Kidney (tissue), 13 donors: ENCODE measurements at regions not wholly inside any gene's neighbourhood (a gene's known extent, or its start where the extent isn't known, plus 50 kb on each side); places are given as distances from the start of the nearest gene placed in this dataset.

ENCODE experiments used
- DNase-seq, 5 donors: peaks; one replicate each; pipeline ENCODE4 v3.0.0-alpha.2; 2013 to 2020
- FAIRE-seq: peaks from 2 replicates; lab custom pipeline; 2012; peaks lifted over from hg19 to GRCh38; lab: Jason Lieb, UNC
- H3K27ac ChIP-seq, 2 donors: one replicate each; pipeline ENCODE4 v1.7.0; 2013; ENCODE audit warnings: low read depth in 2 of 2, low read length in 2 of 2, inconsistent platforms in 1 of 2
- H3K27me3 ChIP-seq: one replicate; pipeline ENCODE4 v1.7.1; 2013; ENCODE audit warnings: low read length, inconsistent platforms; ENCODE audit not compliant: control insufficient read depth, insufficient read depth
- H3K36me3 ChIP-seq, 3 donors: one replicate each; pipeline versions ENCODE4 v1.7.0 to v1.7.1; 2013; ENCODE audit warnings: low read length in 3 of 3, control low read depth in 1 of 3, inconsistent platforms in 1 of 3; ENCODE audit not compliant: insufficient read depth in 3 of 3, control insufficient read depth in 2 of 3
- H3K4me1 ChIP-seq, 3 donors: one replicate each; pipeline versions ENCODE4 v1.7.0 to v1.7.1; 2013; ENCODE audit warnings: low read length in 3 of 3, inconsistent platforms in 1 of 3, low read depth in 1 of 3; ENCODE audit not compliant: control insufficient read depth in 2 of 3, insufficient read depth in 2 of 3
- H3K4me3 ChIP-seq, 3 donors: one replicate each; pipeline versions ENCODE4 v1.7.0 to v1.8.1; 2013; ENCODE audit warnings: low read length in 3 of 3, control low read depth in 1 of 3, inconsistent platforms in 1 of 3
- H3K9ac ChIP-seq, 3 donors: one replicate each; pipeline versions ENCODE4 v1.7.0 to v1.7.1; 2013; ENCODE audit warnings: low read length in 3 of 3, control low read depth in 1 of 3, inconsistent platforms in 1 of 3
- H3K9me3 ChIP-seq, 3 donors: one replicate each; pipeline versions ENCODE4 v1.7.0 to v1.7.1; 2013; ENCODE audit warnings: low read length in 3 of 3, control low read depth in 1 of 3, inconsistent platforms in 1 of 3; ENCODE audit not compliant: control insufficient read depth in 2 of 3, insufficient read depth in 1 of 3
- intact Hi-C: fragments of 100-400 bp; cut with DNase I; formaldehyde crosslinking; loops from one replicate; pipeline ENCODE4 v1.11.1; 2022
- TF ChIP-seq, protein P1 (sequence below): IDR thresholded peaks from 3 replicates; pipeline ENCODE4 v1.5.1; 2012; ENCODE audit warnings: mild to moderate bottlenecking, moderate library complexity, borderline replicate concordance; ENCODE audit not compliant: insufficient read depth; ENCODE audit errors: extremely low read depth
- donor health status: control.
- donor health status: control.
- donor health status: control.
- donor health status: control.
- donor health status: control.
- donor health status: DM: yes; HTN: yes; CAD: no.
- donor health status: Normal renal cell carcinoma (clear cell type).

DNA sequence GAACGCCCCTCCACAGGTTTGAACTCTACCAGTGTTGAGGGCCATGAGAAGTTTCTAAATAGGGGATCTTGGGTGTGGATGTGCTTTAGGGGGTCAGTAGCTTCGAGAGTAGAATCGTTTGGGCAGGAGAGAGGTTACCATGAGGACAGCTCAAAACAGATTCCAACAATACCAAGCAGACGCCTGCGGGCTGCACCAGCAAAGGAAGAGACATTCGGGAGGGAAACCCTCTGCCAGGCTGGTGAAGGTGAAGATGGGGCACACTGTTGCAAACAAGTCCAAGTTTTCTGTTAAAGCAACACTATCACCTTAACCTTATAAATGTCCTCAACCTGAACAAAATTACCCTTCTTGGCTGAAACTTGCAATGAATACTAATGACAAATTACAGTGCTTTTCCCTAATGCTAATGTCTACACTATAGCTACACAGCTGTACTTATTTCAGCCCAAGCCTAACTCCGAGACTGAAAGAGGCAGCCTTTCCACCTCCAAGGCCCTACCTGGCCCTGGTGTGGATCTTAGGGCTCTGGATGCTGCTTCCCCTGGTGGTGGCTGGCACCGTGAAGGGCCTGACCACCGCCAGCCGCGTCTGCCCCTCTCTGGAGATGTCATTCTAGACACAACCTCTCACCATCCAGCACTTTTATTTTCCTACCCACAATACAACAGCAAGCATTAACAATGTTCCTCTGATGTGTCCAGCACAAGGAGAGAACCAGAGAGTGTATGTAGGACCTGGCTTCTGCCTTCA is 80.1 kb downstream of the DLL1 start:
- no peak overlapping the region for H3K4me3 ChIP-seq
- no peak overlapping the region for H3K27ac ChIP-seq
- DNase-seq, result peak in 2 of 5 donors; percentile 6 to 47
- FAIRE-seq, result no peak
- intact Hi-C loops, result no loop called here
- H3K36me3 ChIP-seq, result no peaks in the 10 kb centered on the region
- peaks cover 0 to 2% (median 0%) of the 10 kb centered on the region in 3 donors for H3K4me1 ChIP-seq
- no peaks in the 10 kb centered on the region for H3K27me3 ChIP-seq
- TF ChIP-seq, protein P1, sequence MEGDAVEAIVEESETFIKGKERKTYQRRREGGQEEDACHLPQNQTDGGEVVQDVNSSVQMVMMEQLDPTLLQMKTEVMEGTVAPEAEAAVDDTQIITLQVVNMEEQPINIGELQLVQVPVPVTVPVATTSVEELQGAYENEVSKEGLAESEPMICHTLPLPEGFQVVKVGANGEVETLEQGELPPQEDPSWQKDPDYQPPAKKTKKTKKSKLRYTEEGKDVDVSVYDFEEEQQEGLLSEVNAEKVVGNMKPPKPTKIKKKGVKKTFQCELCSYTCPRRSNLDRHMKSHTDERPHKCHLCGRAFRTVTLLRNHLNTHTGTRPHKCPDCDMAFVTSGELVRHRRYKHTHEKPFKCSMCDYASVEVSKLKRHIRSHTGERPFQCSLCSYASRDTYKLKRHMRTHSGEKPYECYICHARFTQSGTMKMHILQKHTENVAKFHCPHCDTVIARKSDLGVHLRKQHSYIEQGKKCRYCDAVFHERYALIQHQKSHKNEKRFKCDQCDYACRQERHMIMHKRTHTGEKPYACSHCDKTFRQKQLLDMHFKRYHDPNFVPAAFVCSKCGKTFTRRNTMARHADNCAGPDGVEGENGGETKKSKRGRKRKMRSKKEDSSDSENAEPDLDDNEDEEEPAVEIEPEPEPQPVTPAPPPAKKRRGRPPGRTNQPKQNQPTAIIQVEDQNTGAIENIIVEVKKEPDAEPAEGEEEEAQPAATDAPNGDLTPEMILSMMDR, result no peak
- no peak overlapping the region for H3K9ac ChIP-seq
- no peaks in the 10 kb centered on the region for H3K9me3 ChIP-seq

DNA sequence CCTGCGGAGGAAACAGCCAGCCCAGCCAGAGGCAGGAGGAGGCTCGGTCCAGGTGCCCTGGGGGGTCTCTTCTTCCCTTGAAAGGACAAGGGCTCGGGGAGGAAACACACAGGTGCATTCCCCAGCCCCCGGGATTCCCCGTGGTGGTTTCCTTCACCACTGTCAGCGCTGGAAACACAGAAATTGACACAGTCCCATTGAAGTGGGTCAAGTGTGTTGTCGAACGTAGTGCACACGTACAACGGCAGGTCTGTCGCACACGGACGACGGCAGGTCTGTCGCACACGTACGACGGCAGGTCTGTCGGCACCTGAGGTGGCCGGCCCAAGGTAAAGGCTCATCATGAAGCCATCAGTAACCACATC is 80.9 kb downstream of the DLL1 start:
- FAIRE-seq (no peak), DNase-seq (peak in 1 of 5 donors; percentile 2)
- no peaks in the 10 kb centered on the region for H3K27me3 ChIP-seq

DNA sequence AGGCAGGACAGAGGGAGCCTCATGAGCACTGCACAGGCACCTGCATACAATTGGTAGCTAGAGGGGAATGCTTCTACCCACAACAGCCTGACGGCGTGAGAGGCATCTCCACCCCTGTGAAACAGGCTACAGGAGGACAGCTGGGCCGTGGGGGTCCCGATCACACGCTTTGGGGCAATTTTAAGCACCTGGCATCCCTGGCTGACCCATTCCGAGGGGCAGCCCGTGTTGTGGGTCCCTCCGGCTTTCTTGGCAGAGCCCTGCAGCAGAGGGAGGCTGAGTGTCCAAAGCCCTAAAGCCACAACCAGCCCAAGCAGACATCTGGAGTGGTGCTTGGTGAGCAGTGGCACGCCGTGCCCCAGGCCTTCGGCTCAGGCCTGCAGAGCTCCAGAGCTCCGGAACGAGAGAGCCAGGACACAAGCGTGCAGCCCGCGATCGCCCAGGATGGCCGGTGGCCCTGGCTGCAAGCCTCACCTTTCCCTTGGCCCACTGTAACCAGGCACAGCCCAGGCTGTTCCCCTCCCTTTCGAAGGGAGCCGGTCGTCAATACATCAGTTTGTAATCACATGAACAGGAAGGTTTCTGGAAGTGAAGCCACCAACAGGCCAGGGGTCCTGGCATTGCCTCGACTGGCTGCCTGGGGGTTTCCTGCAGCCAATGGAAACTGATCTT is 81.4 kb downstream of the DLL1 start:
- no peak overlapping the region for H3K27ac ChIP-seq
- no peak overlapping the region for H3K4me3 ChIP-seq
- no peaks in the 10 kb centered on the region for H3K27me3 ChIP-seq
- H3K9ac ChIP-seq, result no peak overlapping the region
- H3K9me3 ChIP-seq, result no peaks in the 10 kb centered on the region
- intact Hi-C loops, result no loop called here
- peaks cover 0 to 2% (median 0%) of the 10 kb centered on the region in 3 donors for H3K4me1 ChIP-seq
- no peak for FAIRE-seq
- H3K36me3 ChIP-seq, result no peaks in the 10 kb centered on the region
- DNase-seq, result peak in 2 of 5 donors; percentile 6 to 54
- TF ChIP-seq, protein P1, result no peak

More for the DNA sequence above, 80.9 kb downstream of the DLL1 start:
- TF ChIP-seq, protein P1, result no peak
- intact Hi-C loops, result no loop called here
- Histone ChIP-seq H3K36me3 (no peaks in the 10 kb centered on the region), H3K4me1 (peaks cover 0 to 2% (median 0%) of the 10 kb centered on the region in 3 donors), H3K9ac (no peak overlapping the region), H3K4me3 (no peak overlapping the region), H3K27ac (no peak overlapping the region), H3K9me3 (no peaks in the 10 kb centered on the region)
